GM12874 (cell line): ENCODE measurements at regions not wholly inside any gene's neighbourhood (a gene's known extent, or its start where the extent isn't known, plus 50 kb on each side); places are given as distances from the start of the nearest gene placed in this dataset.

Experiments used
- TF ChIP-seq, protein P1 (sequence below): IDR thresholded peaks from 2 replicates; pipeline ENCODE4 v1.5.1; 2011; ENCODE audit warnings: low read depth, mild to moderate bottlenecking, control low read depth, low read length, moderate library complexity; ENCODE audit not compliant: insufficient read depth

- TF ChIP-seq, protein P1, sequence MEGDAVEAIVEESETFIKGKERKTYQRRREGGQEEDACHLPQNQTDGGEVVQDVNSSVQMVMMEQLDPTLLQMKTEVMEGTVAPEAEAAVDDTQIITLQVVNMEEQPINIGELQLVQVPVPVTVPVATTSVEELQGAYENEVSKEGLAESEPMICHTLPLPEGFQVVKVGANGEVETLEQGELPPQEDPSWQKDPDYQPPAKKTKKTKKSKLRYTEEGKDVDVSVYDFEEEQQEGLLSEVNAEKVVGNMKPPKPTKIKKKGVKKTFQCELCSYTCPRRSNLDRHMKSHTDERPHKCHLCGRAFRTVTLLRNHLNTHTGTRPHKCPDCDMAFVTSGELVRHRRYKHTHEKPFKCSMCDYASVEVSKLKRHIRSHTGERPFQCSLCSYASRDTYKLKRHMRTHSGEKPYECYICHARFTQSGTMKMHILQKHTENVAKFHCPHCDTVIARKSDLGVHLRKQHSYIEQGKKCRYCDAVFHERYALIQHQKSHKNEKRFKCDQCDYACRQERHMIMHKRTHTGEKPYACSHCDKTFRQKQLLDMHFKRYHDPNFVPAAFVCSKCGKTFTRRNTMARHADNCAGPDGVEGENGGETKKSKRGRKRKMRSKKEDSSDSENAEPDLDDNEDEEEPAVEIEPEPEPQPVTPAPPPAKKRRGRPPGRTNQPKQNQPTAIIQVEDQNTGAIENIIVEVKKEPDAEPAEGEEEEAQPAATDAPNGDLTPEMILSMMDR = no peak
These were observed 102.0 kb upstream of the RUNX3 start for GRCh38 chr1:25031966-25032667.

DNA sequence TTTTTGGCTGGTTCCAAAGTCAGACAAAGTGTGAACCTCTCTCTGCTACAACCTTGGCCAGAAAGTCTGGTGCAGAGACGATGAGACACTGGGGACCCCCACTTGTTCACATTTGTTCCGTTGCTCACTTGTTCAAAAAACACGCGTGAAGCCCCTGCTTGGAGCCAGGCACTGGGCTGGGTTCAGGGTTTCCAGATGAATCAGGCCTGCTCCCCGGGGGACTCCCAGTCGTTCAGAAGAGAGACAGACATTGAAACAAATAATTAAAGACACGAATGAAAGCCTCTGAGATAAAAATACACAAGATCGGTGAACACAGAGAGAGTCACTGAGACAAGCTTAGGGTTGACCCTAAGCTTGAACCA, 101.5 kb upstream of the RUNX3 start:
- TF ChIP-seq, protein P1 = no peak

- TF ChIP-seq, protein P1 = no peak
These were observed 100.9 kb upstream of the RUNX3 start for GRCh38 chr1:25030674-25031589.

DNA sequence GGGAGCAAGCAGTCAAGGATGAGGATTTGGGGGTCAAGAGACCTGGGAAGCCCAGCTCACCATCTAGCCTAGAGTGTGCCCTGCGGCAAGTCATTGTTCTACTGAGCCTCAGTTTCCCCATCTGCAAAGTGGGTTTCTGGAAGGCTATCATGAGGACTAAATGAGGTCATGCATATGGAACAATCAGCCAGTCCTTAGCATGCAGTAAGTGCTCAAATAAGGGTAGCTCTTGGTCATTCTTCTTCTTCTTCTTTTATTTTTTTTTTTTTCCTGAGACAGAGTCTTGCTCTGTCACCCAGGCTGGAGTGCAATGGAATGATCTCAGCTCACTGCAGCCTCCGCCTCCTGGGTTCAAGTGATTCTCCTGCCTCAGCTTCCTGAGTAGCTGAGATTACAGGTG, 99.9 kb upstream of the RUNX3 start:
- TF ChIP-seq, protein P1 = no peak

DNA sequence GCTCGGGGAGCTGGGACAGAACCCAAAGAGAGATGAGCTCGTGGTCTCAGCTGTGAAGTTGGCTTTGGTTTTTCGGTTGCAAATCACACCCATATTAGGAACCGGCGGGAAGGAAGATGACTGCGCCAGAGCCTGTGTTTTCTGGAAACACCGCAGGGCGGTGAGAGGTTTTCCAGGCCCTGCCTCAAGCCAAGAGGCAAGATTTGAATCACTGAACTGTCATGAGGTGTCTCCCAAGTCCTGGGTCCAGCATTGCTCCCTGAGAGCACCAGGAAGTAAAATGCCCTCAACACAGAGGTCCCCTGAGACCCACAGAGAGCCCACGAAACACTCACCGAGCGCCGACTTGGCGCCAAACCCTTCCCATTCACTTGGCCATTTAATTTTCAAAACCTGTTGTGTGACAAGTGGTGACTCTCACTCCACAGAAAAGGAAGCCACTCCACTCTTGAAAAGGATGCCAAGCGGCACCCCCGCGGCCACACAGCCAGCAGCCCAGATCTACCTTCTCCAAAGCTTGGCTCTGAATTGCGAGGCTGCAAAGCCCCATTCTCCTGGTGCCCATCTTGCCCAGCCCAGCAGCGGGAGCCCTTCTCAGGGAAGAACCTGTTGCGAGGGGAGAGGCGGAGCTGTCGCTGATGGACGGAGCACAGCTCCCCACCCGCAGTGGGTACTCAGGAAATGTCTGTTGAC, 99.0 kb upstream of the RUNX3 start:
- TF ChIP-seq, protein P1 = no peak

DNA sequence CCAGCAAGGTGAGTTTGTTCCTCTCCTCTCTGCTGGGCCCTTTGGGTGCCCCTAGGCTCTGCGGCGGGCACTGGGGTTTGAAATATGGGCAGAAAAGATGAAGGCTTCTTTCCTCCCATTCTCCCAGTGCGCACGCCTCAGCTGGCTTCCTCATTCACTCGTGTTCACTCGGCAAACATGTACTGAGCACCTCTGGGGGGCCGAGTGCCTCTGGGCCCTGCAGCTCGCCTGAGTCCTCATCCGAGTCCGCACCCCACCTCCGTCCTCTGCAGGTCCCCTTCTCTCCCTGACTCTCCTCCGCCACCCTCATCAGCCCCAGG, 98.5 kb upstream of the RUNX3 start:
- TF ChIP-seq, protein P1 = no peak
